Astrocyte (in vitro differentiated cells and primary cell): ENCODE measurements at regions not wholly inside any gene's neighbourhood (a gene's known extent, or its start where the extent isn't known, plus 50 kb on each side); places are given as distances from the start of the nearest gene placed in this dataset.

Experiments used
- DNase-seq: peaks from one replicate; pipeline ENCODE4 v3.0.0-alpha.2; 2010; ENCODE audit warnings: low read depth
- FAIRE-seq: peaks from 2 replicates; lab custom pipeline; 2011; peaks lifted over from hg19 to GRCh38; lab: Jason Lieb, UNC
- H2AFZ ChIP-seq: 2 replicates; pipeline ENCODE4 v1.6.0; 2012; ENCODE audit warnings: low read depth, low read length, inconsistent platforms
- H3K27ac ChIP-seq: 2 replicates; pipeline ENCODE4 v1.5.1; 2011; ENCODE audit warnings: low read depth, low read length, inconsistent platforms
- H3K27me3 ChIP-seq: 2 replicates; pipeline ENCODE4 v1.6.0; 2011; ENCODE audit warnings: low read length, inconsistent platforms; ENCODE audit not compliant: insufficient read depth
- H3K36me3 ChIP-seq: 2 replicates; pipeline ENCODE4 v1.5.1; 2011; ENCODE audit warnings: low read length, inconsistent platforms; ENCODE audit not compliant: insufficient read depth
- H3K4me1 ChIP-seq: 2 replicates; pipeline ENCODE4 v1.5.1; 2011; ENCODE audit warnings: low read length, inconsistent platforms; ENCODE audit not compliant: insufficient read depth
- H3K4me2 ChIP-seq: 2 replicates; pipeline ENCODE4 v1.6.0; 2012; ENCODE audit warnings: low read length, inconsistent platforms
- H3K4me3 ChIP-seq: 2 replicates; pipeline ENCODE4 v1.5.1; 2011; ENCODE audit warnings: low read depth, mild to moderate bottlenecking, low read length, inconsistent platforms; ENCODE audit not compliant: insufficient read depth
- H3K79me2 ChIP-seq: 2 replicates; pipeline ENCODE4 v1.6.0; 2012; ENCODE audit warnings: mild to moderate bottlenecking, low read length, inconsistent platforms; ENCODE audit not compliant: insufficient read depth
- H3K9ac ChIP-seq: 2 replicates; pipeline ENCODE4 v1.6.0; 2012; ENCODE audit warnings: mild to moderate bottlenecking, low read length, inconsistent platforms
- H3K9me3 ChIP-seq: 2 replicates; pipeline ENCODE4 v1.5.1; 2012; ENCODE audit warnings: low read depth, mild to moderate bottlenecking, low read length, inconsistent platforms; ENCODE audit not compliant: insufficient read depth
- H4K20me1 ChIP-seq: 2 replicates; pipeline ENCODE4 v1.6.0; 2012; ENCODE audit warnings: low read length, inconsistent platforms; ENCODE audit not compliant: insufficient read depth
- H3K27ac Mint-ChIP-seq: one replicate; pipeline ENCODE4 v1.8.0; 2021; ENCODE audit warnings: mild to moderate bottlenecking, mixed read lengths; ENCODE audit not compliant: unreplicated experiment
- H3K27me3 Mint-ChIP-seq: one replicate; pipeline ENCODE4 v1.8.0; 2021; ENCODE audit warnings: low read depth, mixed read lengths; ENCODE audit not compliant: unreplicated experiment
- H3K36me3 Mint-ChIP-seq: one replicate; pipeline ENCODE4 v1.8.0; 2021; ENCODE audit warnings: low read depth, mixed read lengths; ENCODE audit not compliant: unreplicated experiment
- H3K4me1 Mint-ChIP-seq: one replicate; pipeline ENCODE4 v1.8.0; 2021; ENCODE audit warnings: low read depth, mixed read lengths; ENCODE audit not compliant: unreplicated experiment
- H3K4me3 Mint-ChIP-seq: one replicate; pipeline ENCODE4 v1.8.0; 2021; ENCODE audit warnings: mild to moderate bottlenecking, moderate library complexity, mixed read lengths; ENCODE audit not compliant: unreplicated experiment
- H3K9me3 Mint-ChIP-seq: one replicate; pipeline ENCODE4 v1.8.0; 2021; ENCODE audit warnings: mild to moderate bottlenecking, mixed read lengths; ENCODE audit not compliant: unreplicated experiment
- CTCF ChIP-seq: IDR thresholded peaks from 2 replicates; pipeline ENCODE4 v1.5.1; 2011; ENCODE audit warnings: low read depth, mild to moderate bottlenecking, inconsistent platforms, low read length, moderate library complexity; ENCODE audit not compliant: insufficient read depth
- EZH2 ChIP-seq: IDR thresholded peaks from 2 replicates; pipeline ENCODE4 v1.6.1; 2012; ENCODE audit warnings: mild to moderate bottlenecking, low read length, inconsistent platforms; ENCODE audit not compliant: insufficient read depth

- no peak for FAIRE-seq
- TF ChIP-seq CTCF (no peak), EZH2 (no peak)
- no peaks in the 10 kb centered on the region for H3K9me3 Mint-ChIP-seq
These were observed 255.8 kb upstream of the HNRNPA3 start for GRCh38 chr2:176956791-176957190.

GRCh38 chr2:176959614-176960013 is 253.0 kb upstream of the HNRNPA3 start:
- no peak overlapping the region for H3K9ac ChIP-seq
- no peak overlapping the region for H3K27ac ChIP-seq
- H3K27ac Mint-ChIP-seq: no peak overlapping the region
- H3K36me3 ChIP-seq: no peaks in the 10 kb centered on the region
- no peak overlapping the region for H3K4me3 ChIP-seq
- H3K4me3 Mint-ChIP-seq: no peak overlapping the region
- TF ChIP-seq EZH2 (no peak), CTCF (no peak)
- H3K4me2 ChIP-seq: no peak overlapping the region
- no peaks in the 10 kb centered on the region for H3K4me1 ChIP-seq
- H3K79me2 ChIP-seq: no peaks in the 10 kb centered on the region
- peaks cover 6% of the 10 kb centered on the region for H3K27me3 Mint-ChIP-seq
- no peaks in the 10 kb centered on the region for H3K9me3 ChIP-seq
- H3K4me1 Mint-ChIP-seq: no peaks in the 10 kb centered on the region
- H3K9me3 Mint-ChIP-seq: no peaks in the 10 kb centered on the region
- DNase-seq: no peak
- no peaks in the 10 kb centered on the region for H4K20me1 ChIP-seq
- H2AFZ ChIP-seq: no peak overlapping the region
- no peaks in the 10 kb centered on the region for H3K27me3 ChIP-seq
- H3K36me3 Mint-ChIP-seq: no peaks in the 10 kb centered on the region
- FAIRE-seq: no peak

More at GRCh38 chr2:176956791-176957190, 255.8 kb upstream of the HNRNPA3 start:
- no peak for DNase-seq
- H3K27me3 ChIP-seq: no peaks in the 10 kb centered on the region
- H3K4me3 Mint-ChIP-seq: no peak overlapping the region
- H3K27ac ChIP-seq: no peak overlapping the region
- H4K20me1 ChIP-seq: no peaks in the 10 kb centered on the region
- no peaks in the 10 kb centered on the region for H3K36me3 ChIP-seq
- H3K4me3 ChIP-seq: no peak overlapping the region
- no peak overlapping the region for H3K9ac ChIP-seq
- H3K9me3 ChIP-seq: no peaks in the 10 kb centered on the region
- no peak overlapping the region for H3K4me2 ChIP-seq
- H3K79me2 ChIP-seq: no peaks in the 10 kb centered on the region
- H2AFZ ChIP-seq: no peak overlapping the region
- no peak overlapping the region for H3K27ac Mint-ChIP-seq
- H3K4me1 Mint-ChIP-seq: no peaks in the 10 kb centered on the region
- no peaks in the 10 kb centered on the region for H3K4me1 ChIP-seq
- no peaks in the 10 kb centered on the region for H3K36me3 Mint-ChIP-seq
- peaks cover 6% of the 10 kb centered on the region for H3K27me3 Mint-ChIP-seq

GRCh38 chr2:176960061-176960460 is 252.5 kb upstream of the HNRNPA3 start:
- FAIRE-seq (no peak), DNase-seq (no peak)
- no peak overlapping the region for H3K4me3 Mint-ChIP-seq
- Histone ChIP-seq H3K9ac (no peak overlapping the region), H2AFZ (no peak overlapping the region), H3K4me3 (no peak overlapping the region), H3K9me3 (no peaks in the 10 kb centered on the region), H3K36me3 (no peaks in the 10 kb centered on the region), H3K4me2 (no peak overlapping the region), H4K20me1 (no peaks in the 10 kb centered on the region), H3K27me3 (no peaks in the 10 kb centered on the region), H3K27ac (no peak overlapping the region), H3K4me1 (no peaks in the 10 kb centered on the region), H3K79me2 (no peaks in the 10 kb centered on the region)
- no peaks in the 10 kb centered on the region for H3K9me3 Mint-ChIP-seq
- no peak overlapping the region for H3K27ac Mint-ChIP-seq
- H3K4me1 Mint-ChIP-seq: no peaks in the 10 kb centered on the region
- H3K27me3 Mint-ChIP-seq: peaks cover 6% of the 10 kb centered on the region
- TF ChIP-seq CTCF (no peak), EZH2 (no peak)
- no peaks in the 10 kb centered on the region for H3K36me3 Mint-ChIP-seq
